CD4-positive, alpha-beta memory T cell (primary cell): ENCODE measurements at regions not wholly inside any gene's neighbourhood (a gene's known extent, or its start where the extent isn't known, plus 50 kb on each side); places are given as distances from the start of the nearest gene placed in this dataset.
"Not testable (repeated sequence)": the region's sequence is repeated elsewhere in the genome, so short reads cannot be mapped to it uniquely, and the experiment has no call there.

ENCODE experiments used
- CTCF ChIA-PET: fragments of 350-600 bp; sonication (Branson Sonifier 250); formaldehyde crosslinking; loops from one replicate; lab custom pipeline; 2021; ENCODE audit warnings: inconsistent platforms; ENCODE audit not compliant: partially characterized antibody; lab: Charles Lee
- POLR2A ChIA-PET: fragments of 350-600 bp; sonication (Branson Sonifier 250); formaldehyde crosslinking; loops from one replicate; lab custom pipeline; 2021; ENCODE audit not compliant: partially characterized antibody; lab: Charles Lee
- DNase-seq, 5 donors: peaks; one replicate each; pipeline versions ENCODE4 v3.0.0 to v3.0.0-alpha.2; 2020 to 2022; ENCODE audit warnings: mixed read lengths in 1 of 5
- H3K27ac ChIP-seq: one replicate; pipeline ENCODE4 v1.7.0; 2013; ENCODE audit warnings: low read depth, low read length
- H3K27me3 ChIP-seq: 2 replicates; pipeline ENCODE4 v1.7.0; 2013; ENCODE audit warnings: mild to moderate bottlenecking, low read length, moderate library complexity; ENCODE audit not compliant: insufficient read depth
- H3K36me3 ChIP-seq: 2 replicates; pipeline ENCODE4 v1.7.0; 2013; ENCODE audit warnings: mild to moderate bottlenecking, low read length, moderate library complexity; ENCODE audit not compliant: insufficient read depth
- H3K4me1 ChIP-seq: 2 replicates; pipeline ENCODE4 v1.7.0; 2013; ENCODE audit warnings: mild to moderate bottlenecking, low read length, moderate library complexity; ENCODE audit not compliant: insufficient read depth
- H3K4me3 ChIP-seq, 2 donors: one replicate each; pipeline ENCODE4 v1.7.0; 2013; ENCODE audit warnings: low read length in 2 of 2, mild to moderate bottlenecking in 1 of 2
- H3K9me3 ChIP-seq, 2 donors: one replicate each; pipeline ENCODE4 v1.7.0; 2013; ENCODE audit warnings: low read length in 2 of 2, control low read depth in 1 of 2; ENCODE audit not compliant: control insufficient read depth in 1 of 2
- H3K27ac Mint-ChIP-seq, 7 donors: one replicate each; pipeline ENCODE4 v1.8.0; 2020 to 2021; ENCODE audit warnings: mixed read lengths in 7 of 7, mild to moderate bottlenecking in 6 of 7, inconsistent platforms in 3 of 7, moderate library complexity in 3 of 7
- H3K27me3 Mint-ChIP-seq, 2 donors: one replicate each; pipeline ENCODE4 v1.8.0; 2020 to 2021; ENCODE audit warnings: mixed read lengths in 2 of 2
- H3K36me3 Mint-ChIP-seq, 2 donors: one replicate each; pipeline ENCODE4 v1.8.0; 2020 to 2021; ENCODE audit warnings: mixed read lengths in 2 of 2, inconsistent platforms in 1 of 2, mild to moderate bottlenecking in 1 of 2
- H3K4me1 Mint-ChIP-seq, 4 donors: one replicate each; pipeline ENCODE4 v1.8.0; 2020 to 2021; ENCODE audit warnings: mixed read lengths in 4 of 4, mild to moderate bottlenecking in 1 of 4
- H3K4me3 Mint-ChIP-seq, 8 donors: one replicate each; pipeline ENCODE4 v1.8.0; 2020 to 2021; ENCODE audit warnings: mixed read lengths in 8 of 8, mild to moderate bottlenecking in 7 of 8, moderate library complexity in 6 of 8, inconsistent platforms in 3 of 8
- H3K9me3 Mint-ChIP-seq, 8 donors: one replicate each; pipeline ENCODE4 v1.8.0; 2020 to 2021; ENCODE audit warnings: mixed read lengths in 8 of 8, mild to moderate bottlenecking in 5 of 8, inconsistent platforms in 3 of 8, moderate library complexity in 1 of 8
- intact Hi-C: fragments of 100-400 bp; cut with micrococcal nuclease; formaldehyde crosslinking; loops from one replicate; pipeline ENCODE4 v1.15.1; 2023

DNA sequence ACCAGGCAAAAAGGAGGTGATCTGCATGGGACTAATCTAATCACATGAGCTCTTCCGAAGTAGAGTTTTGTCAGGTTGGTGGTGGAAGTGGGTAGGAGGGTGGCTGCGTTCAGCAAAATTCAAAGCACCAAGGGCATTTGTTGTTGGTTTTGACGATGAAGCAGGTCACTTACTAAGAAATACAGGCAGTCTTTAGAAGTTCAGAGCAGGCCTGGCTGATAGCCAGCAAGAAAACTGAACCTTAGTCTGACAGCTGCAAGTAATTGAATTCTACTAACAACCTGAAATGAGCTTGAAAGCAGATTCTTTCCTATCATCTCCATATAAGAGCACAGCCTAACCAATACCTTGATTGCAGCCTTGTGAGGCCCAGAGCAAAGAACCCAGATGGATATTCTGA lies 505.8 kb downstream of the KLHL13 start:
- intact Hi-C loops: no loop called here
- Mint-ChIP-seq H3K4me1 (no peaks in the 10 kb centered on the region), H3K4me3 (no peak overlapping the region), H3K27me3 (no peaks in the 10 kb centered on the region), H3K9me3 (peaks cover 0 to 7% (median 4%) of the 10 kb centered on the region in 8 donors), H3K27ac (no peak overlapping the region), H3K36me3 (no peaks in the 10 kb centered on the region)
- CTCF ChIA-PET: no interaction called here
- no peaks in the 10 kb centered on the region for H3K36me3 ChIP-seq
- H3K9me3 ChIP-seq: no peaks in the 10 kb centered on the region
- POLR2A ChIA-PET: no interaction called here
- DNase-seq: no peak
- H3K27ac ChIP-seq: no peak overlapping the region
- H3K27me3 ChIP-seq: no peaks in the 10 kb centered on the region
- H3K4me3 ChIP-seq: no peak overlapping the region
- no peaks in the 10 kb centered on the region for H3K4me1 ChIP-seq

DNA sequence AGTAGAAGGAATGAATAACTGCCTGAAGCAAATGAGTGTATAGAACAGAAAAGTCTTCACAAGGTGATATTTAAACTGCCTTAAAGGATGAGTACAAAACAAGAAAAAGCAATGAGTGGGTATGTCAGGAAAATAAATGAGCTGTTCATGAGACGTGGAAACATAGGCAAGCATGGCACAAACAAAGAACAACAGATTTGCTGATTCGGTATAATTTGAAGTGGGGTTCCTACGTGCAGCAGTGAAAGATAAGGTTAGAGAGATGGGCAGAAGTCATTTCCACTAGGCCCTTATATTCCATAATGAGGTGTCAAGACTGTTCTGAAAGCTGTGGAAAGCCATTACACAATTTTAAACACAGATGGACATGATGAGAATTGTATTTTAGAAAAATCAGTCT lies 506.6 kb downstream of the KLHL13 start:
- Histone ChIP-seq H3K4me3 (no peak overlapping the region), H3K27me3 (no peaks in the 10 kb centered on the region), H3K27ac (no peak overlapping the region), H3K9me3 (no peaks in the 10 kb centered on the region), H3K36me3 (no peaks in the 10 kb centered on the region), H3K4me1 (no peaks in the 10 kb centered on the region)
- Mint-ChIP-seq H3K27me3 (no peaks in the 10 kb centered on the region), H3K27ac (no peak overlapping the region), H3K9me3 (peaks cover 0 to 10% (median 4%) of the 10 kb centered on the region in 8 donors), H3K36me3 (no peaks in the 10 kb centered on the region), H3K4me3 (no peak overlapping the region), H3K4me1 (no peaks in the 10 kb centered on the region)
- intact Hi-C loops: no loop called here
- no peak for DNase-seq
- POLR2A ChIA-PET: no interaction called here
- CTCF ChIA-PET: no interaction called here

DNA sequence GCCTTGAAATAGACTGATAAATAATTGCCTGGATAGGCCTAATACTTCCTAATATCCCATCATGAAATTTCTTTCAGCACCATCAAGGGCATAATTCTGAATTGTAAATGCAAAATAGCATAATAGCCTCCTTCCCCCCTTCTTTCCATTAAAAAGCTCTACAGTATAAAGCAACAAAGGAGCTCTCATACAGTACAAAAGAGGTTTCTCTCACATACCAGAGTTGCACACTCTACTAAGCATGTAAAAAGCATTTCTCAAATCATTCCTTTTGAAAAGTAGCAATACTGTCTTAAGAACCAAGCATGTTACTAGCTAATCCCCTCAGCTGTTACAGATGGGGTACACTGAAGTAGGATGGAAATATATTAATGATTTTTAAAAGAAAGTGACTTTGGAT lies 509.0 kb downstream of the KLHL13 start:
- Histone ChIP-seq H3K9me3 (no peaks in the 10 kb centered on the region), H3K4me1 (no peaks in the 10 kb centered on the region), H3K27ac (no peak overlapping the region), H3K36me3 (no peaks in the 10 kb centered on the region), H3K4me3 (no peak overlapping the region), H3K27me3 (no peaks in the 10 kb centered on the region)
- CTCF ChIA-PET: no interaction called here
- Mint-ChIP-seq H3K36me3 (no peaks in the 10 kb centered on the region), H3K27ac (peak overlapping the region in 1 of 7 donors; percentile 65), H3K9me3 (peaks cover 2 to 23% (median 11%) of the 10 kb centered on the region in 8 donors), H3K4me3 (no peak overlapping the region), H3K27me3 (no peaks in the 10 kb centered on the region), H3K4me1 (no peaks in the 10 kb centered on the region)
- intact Hi-C loops: no loop called here
- POLR2A ChIA-PET: no interaction called here
- no peak for DNase-seq

DNA sequence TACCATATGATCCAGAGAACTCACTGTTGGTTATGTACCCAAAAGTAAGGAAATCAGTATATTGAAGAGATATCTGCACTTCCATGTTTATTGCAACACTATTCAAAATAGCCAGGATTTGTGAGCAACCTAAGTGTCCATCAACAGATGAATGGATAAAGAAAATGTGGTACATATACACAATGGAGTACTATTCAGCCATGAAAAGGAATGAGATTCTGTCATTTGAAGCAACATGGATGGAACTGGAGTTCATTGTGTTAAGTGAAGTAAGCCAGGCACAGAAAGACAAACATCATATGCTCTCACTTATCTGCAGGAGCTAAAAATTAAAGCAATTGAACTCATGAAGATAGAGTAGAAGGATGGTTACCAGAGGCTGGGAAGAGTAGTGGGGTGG lies 510.5 kb downstream of the KLHL13 start:
- H3K9me3 Mint-ChIP-seq: peaks cover 2 to 29% (median 12%) of the 10 kb centered on the region in 8 donors
- H3K36me3 Mint-ChIP-seq, H3K4me1 Mint-ChIP-seq, H3K4me1 ChIP-seq, H3K27ac Mint-ChIP-seq, POLR2A ChIA-PET, intact Hi-C loops, H3K27ac ChIP-seq, H3K4me3 Mint-ChIP-seq, H3K4me3 ChIP-seq, H3K27me3 ChIP-seq, H3K36me3 ChIP-seq, DNase-seq, H3K27me3 Mint-ChIP-seq, CTCF ChIA-PET, H3K9me3 ChIP-seq: not testable (repeated sequence)

DNA sequence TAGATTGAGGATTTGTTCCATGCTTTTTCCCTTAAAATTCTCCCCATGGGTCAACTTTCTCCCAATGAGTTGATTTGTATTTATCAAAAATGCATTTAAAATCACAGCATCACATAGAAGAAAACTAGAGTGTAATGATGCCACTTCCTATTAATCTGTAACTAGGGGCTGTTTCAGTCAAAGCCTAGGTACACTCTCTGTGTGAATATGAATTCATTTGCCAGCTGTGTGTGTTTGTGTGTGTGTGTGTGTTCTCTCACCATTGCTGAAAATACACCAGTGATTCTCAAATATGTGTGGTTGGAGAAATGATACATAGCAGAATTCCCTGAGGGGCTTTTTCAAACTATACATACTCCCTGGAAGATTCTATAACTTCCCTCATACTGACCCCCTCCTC lies 546.5 kb downstream of the KLHL13 start:
- H3K4me3 Mint-ChIP-seq: no peak overlapping the region
- no peaks in the 10 kb centered on the region for H3K36me3 ChIP-seq
- CTCF ChIA-PET: no interaction called here
- H3K9me3 Mint-ChIP-seq: peaks cover 0 to 21% (median 13%) of the 10 kb centered on the region in 8 donors
- H3K4me1 ChIP-seq: no peaks in the 10 kb centered on the region
- no peak overlapping the region for H3K27ac Mint-ChIP-seq
- POLR2A ChIA-PET: no interaction called here
- no peak overlapping the region for H3K4me3 ChIP-seq
- no peaks in the 10 kb centered on the region for H3K36me3 Mint-ChIP-seq
- H3K9me3 ChIP-seq: no peaks in the 10 kb centered on the region
- H3K27me3 Mint-ChIP-seq: no peaks in the 10 kb centered on the region
- no peak overlapping the region for H3K27ac ChIP-seq
- DNase-seq: no peak
- intact Hi-C loops: no loop called here
- H3K27me3 ChIP-seq: no peaks in the 10 kb centered on the region
- no peaks in the 10 kb centered on the region for H3K4me1 Mint-ChIP-seq

DNA sequence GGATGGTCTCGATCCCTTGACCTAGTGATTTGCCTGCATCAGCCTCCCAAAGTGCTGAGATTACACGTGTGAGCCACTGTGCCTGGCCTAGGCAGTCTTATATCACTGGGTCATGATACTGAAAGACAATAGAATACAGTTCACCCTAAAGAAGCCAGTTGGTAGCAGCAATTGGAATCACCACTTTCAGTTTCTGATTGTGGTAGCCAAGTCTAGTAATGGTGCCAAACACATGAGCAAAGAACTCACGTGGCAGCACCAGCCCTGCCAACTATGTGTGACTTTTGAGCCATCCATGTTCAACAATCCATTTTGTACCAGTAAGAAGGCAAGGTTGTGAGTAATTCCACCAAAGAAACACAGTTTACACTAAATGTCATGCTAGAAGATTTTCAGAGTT lies 548.4 kb downstream of the KLHL13 start:
- no peaks in the 10 kb centered on the region for H3K36me3 ChIP-seq
- Mint-ChIP-seq H3K27me3 (no peaks in the 10 kb centered on the region), H3K9me3 (peaks cover 0 to 36% (median 23%) of the 10 kb centered on the region in 8 donors), H3K27ac (no peak overlapping the region), H3K4me1 (no peaks in the 10 kb centered on the region), H3K36me3 (peaks cover 0 to 4% of the 10 kb centered on the region in 2 donors), H3K4me3 (no peak overlapping the region)
- H3K4me1 ChIP-seq: no peaks in the 10 kb centered on the region
- no peaks in the 10 kb centered on the region for H3K9me3 ChIP-seq
- H3K4me3 ChIP-seq: no peak overlapping the region
- POLR2A ChIA-PET: no interaction called here
- intact Hi-C loops: no loop called here
- no peak for DNase-seq
- CTCF ChIA-PET: no interaction called here
- no peaks in the 10 kb centered on the region for H3K27me3 ChIP-seq
- H3K27ac ChIP-seq: no peak overlapping the region

DNA sequence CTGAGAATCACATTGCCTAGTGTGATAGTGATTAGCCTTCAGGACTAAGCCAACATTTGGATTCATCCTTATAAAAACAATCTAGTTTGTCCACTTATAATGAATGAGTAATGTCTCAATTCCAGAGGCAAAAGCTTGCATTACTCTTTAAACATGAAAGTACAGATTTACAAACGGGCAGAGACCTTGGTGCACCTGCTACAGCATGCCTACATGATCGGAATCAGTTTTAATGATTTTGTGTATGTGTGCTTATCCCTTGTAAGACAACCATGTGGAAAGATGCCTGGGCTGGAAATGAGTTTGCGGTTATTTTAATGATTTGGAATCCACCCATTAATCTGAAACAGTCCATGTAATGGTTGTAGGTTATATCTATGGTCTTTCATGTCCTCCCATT lies 572.7 kb downstream of the KLHL13 start:
- Histone ChIP-seq H3K4me3 (no peak overlapping the region), H3K27ac (no peak overlapping the region), H3K36me3 (no peaks in the 10 kb centered on the region), H3K27me3 (no peaks in the 10 kb centered on the region), H3K4me1 (no peaks in the 10 kb centered on the region), H3K9me3 (no peaks in the 10 kb centered on the region)
- H3K27me3 Mint-ChIP-seq: no peaks in the 10 kb centered on the region
- CTCF ChIA-PET: no interaction called here
- no peak overlapping the region for H3K4me3 Mint-ChIP-seq
- H3K4me1 Mint-ChIP-seq: no peaks in the 10 kb centered on the region
- H3K36me3 Mint-ChIP-seq: no peaks in the 10 kb centered on the region
- DNase-seq: no peak
- H3K27ac Mint-ChIP-seq: no peak overlapping the region
- peaks cover 0 to 6% (median under 1%) of the 10 kb centered on the region in 8 donors for H3K9me3 Mint-ChIP-seq
- intact Hi-C loops: no loop called here
- POLR2A ChIA-PET: no interaction called here

DNA sequence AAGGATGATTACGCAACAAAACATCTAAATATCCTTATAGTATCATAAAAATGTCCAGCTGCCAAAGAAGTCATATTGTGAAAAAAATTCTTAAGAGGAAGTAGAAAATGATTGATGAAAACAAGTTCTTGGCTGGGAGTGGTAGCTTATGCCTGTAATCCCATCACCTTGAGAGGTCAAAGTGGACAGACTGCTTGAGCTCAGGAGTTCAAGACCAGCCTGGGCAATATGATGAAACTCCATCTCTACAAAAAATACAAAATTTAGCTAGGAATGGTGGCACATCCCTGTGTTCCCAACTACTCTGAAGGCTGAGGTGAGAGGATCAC lies 577.6 kb downstream of the KLHL13 start:
- no peak for DNase-seq
- no peaks in the 10 kb centered on the region for H3K36me3 ChIP-seq
- no peaks in the 10 kb centered on the region for H3K9me3 ChIP-seq
- ChIA-PET CTCF (no interaction called here), POLR2A (no interaction called here)
- no peaks in the 10 kb centered on the region for H3K27me3 ChIP-seq
- intact Hi-C loops: no loop called here
- no peaks in the 10 kb centered on the region for H3K4me1 ChIP-seq
- H3K27ac Mint-ChIP-seq: no peak overlapping the region
- no peak overlapping the region for H3K27ac ChIP-seq
- no peak overlapping the region for H3K4me3 Mint-ChIP-seq
- H3K4me3 ChIP-seq: no peak overlapping the region
- no peaks in the 10 kb centered on the region for H3K36me3 Mint-ChIP-seq
- no peaks in the 10 kb centered on the region for H3K27me3 Mint-ChIP-seq
- H3K4me1 Mint-ChIP-seq: no peaks in the 10 kb centered on the region
- peaks cover 0 to 5% (median 0%) of the 10 kb centered on the region in 8 donors for H3K9me3 Mint-ChIP-seq
